ENCODE measurements at regions not wholly inside any gene's neighbourhood (a gene's known extent, or its start where the extent isn't known, plus 50 kb on each side); places are given as distances from the start of the nearest gene placed in this dataset.
"Not testable (repeated sequence)": the region's sequence is repeated elsewhere in the genome, so short reads cannot be mapped to it uniquely, and the experiment has no call there.

GRCh38 chr7:91427051-91427450, 162.8 kb downstream of the FZD1 start:
- H3K4me1 ChIP-seq: no peaks in the 10 kb centered on the region
- no peaks in the 10 kb centered on the region for H3K27me3 ChIP-seq
- H3K27ac ChIP-seq: no peak overlapping the region
- TF ChIP-seq POLR2A (IDR thresholded peaks at IDR 0.05): no peak
- TF ChIP-seq EP300 (IDR thresholded peaks at IDR 0.05): no peak
- TF ChIP-seq, protein P1, sequence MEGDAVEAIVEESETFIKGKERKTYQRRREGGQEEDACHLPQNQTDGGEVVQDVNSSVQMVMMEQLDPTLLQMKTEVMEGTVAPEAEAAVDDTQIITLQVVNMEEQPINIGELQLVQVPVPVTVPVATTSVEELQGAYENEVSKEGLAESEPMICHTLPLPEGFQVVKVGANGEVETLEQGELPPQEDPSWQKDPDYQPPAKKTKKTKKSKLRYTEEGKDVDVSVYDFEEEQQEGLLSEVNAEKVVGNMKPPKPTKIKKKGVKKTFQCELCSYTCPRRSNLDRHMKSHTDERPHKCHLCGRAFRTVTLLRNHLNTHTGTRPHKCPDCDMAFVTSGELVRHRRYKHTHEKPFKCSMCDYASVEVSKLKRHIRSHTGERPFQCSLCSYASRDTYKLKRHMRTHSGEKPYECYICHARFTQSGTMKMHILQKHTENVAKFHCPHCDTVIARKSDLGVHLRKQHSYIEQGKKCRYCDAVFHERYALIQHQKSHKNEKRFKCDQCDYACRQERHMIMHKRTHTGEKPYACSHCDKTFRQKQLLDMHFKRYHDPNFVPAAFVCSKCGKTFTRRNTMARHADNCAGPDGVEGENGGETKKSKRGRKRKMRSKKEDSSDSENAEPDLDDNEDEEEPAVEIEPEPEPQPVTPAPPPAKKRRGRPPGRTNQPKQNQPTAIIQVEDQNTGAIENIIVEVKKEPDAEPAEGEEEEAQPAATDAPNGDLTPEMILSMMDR (IDR thresholded peaks at IDR 0.05): no peak
- TF ChIP-seq POLR2AphosphoS5 (IDR thresholded peaks at IDR 0.05): no peak
- H3K9me3 ChIP-seq: no peaks in the 10 kb centered on the region
- DNase-seq (ENCODE audit: low spot score in 2 of 2): no peak
- H3K4me3 ChIP-seq: no peak overlapping the region
- H3K36me3 ChIP-seq: no peaks in the 10 kb centered on the region

- Histone ChIP-seq H3K27me3 (no peaks in the 10 kb centered on the region), H3K9me3 (no peaks in the 10 kb centered on the region), H3K27ac (no peak overlapping the region), H3K36me3 (no peaks in the 10 kb centered on the region), H3K4me1 (no peaks in the 10 kb centered on the region), H3K4me3 (no peak overlapping the region)
- no peak for DNase-seq (ENCODE audit: low spot score in 2 of 2)
- TF ChIP-seq POLR2A (IDR thresholded peaks at IDR 0.05) (no peak), EP300 (IDR thresholded peaks at IDR 0.05) (no peak), POLR2AphosphoS5 (IDR thresholded peaks at IDR 0.05) (no peak)
- TF ChIP-seq, protein P1 (IDR thresholded peaks at IDR 0.05): no peak
- WGBS: 57% methylated on average over 1 of the region's 1 CpG
These were observed 167.4 kb downstream of the FZD1 start for GRCh38 chr7:91431601-91432000.

- no peaks in the 10 kb centered on the region for H3K27me3 ChIP-seq
- H3K9me3 ChIP-seq: no peaks in the 10 kb centered on the region
- H3K4me3 ChIP-seq: no peak overlapping the region
- H3K36me3 ChIP-seq: no peaks in the 10 kb centered on the region
- no peak for DNase-seq (ENCODE audit: low spot score in 2 of 2)
- TF ChIP-seq POLR2AphosphoS5 (IDR thresholded peaks at IDR 0.05) (no peak), EP300 (IDR thresholded peaks at IDR 0.05) (no peak), POLR2A (IDR thresholded peaks at IDR 0.05) (no peak)
- TF ChIP-seq, protein P1 (IDR thresholded peaks at IDR 0.05): no peak
- 68% methylated on average over 6 of the region's 6 CpGs for WGBS
- no peak overlapping the region for H3K27ac ChIP-seq
- no peaks in the 10 kb centered on the region for H3K4me1 ChIP-seq
These were observed 170.6 kb downstream of the FZD1 start for GRCh38 chr7:91434836-91435235.

GRCh38 chr7:91435381-91436059, 171.3 kb downstream of the FZD1 start:
- no peak for DNase-seq (ENCODE audit: low spot score in 2 of 2)
- WGBS: 49% methylated on average over 2 of the region's 2 CpGs
- TF ChIP-seq, protein P1 (IDR thresholded peaks at IDR 0.05): no peak
- TF ChIP-seq POLR2AphosphoS5 (IDR thresholded peaks at IDR 0.05): no peak
- no peak for TF ChIP-seq POLR2A (IDR thresholded peaks at IDR 0.05)
- no peak for TF ChIP-seq EP300 (IDR thresholded peaks at IDR 0.05)

GRCh38 chr7:91436655-91437054, 172.4 kb downstream of the FZD1 start:
- no peak for DNase-seq (ENCODE audit: low spot score in 2 of 2)
- Histone ChIP-seq H3K4me1 (no peaks in the 10 kb centered on the region), H3K36me3 (no peaks in the 10 kb centered on the region), H3K27ac (no peak overlapping the region), H3K4me3 (no peak overlapping the region), H3K9me3 (no peaks in the 10 kb centered on the region), H3K27me3 (no peaks in the 10 kb centered on the region)
- TF ChIP-seq POLR2A (IDR thresholded peaks at IDR 0.05) (no peak), POLR2AphosphoS5 (IDR thresholded peaks at IDR 0.05) (no peak), EP300 (IDR thresholded peaks at IDR 0.05) (no peak)
- TF ChIP-seq, protein P1 (IDR thresholded peaks at IDR 0.05): no peak
- WGBS: 49% methylated on average over 5 of the region's 5 CpGs

More at GRCh38 chr7:91435381-91436059, 171.3 kb downstream of the FZD1 start:
- no peaks in the 10 kb centered on the region for H3K9me3 ChIP-seq
- H3K4me3 ChIP-seq: no peak overlapping the region
- no peaks in the 10 kb centered on the region for H3K36me3 ChIP-seq
- no peaks in the 10 kb centered on the region for H3K27me3 ChIP-seq
- H3K27ac ChIP-seq: no peak overlapping the region
- no peaks in the 10 kb centered on the region for H3K4me1 ChIP-seq

- H3K9me3 ChIP-seq; DNase-seq (ENCODE audit: low spot score in 2 of 2); H3K27me3 ChIP-seq; H3K36me3 ChIP-seq; H3K4me1 ChIP-seq; H3K4me3 ChIP-seq; H3K27ac ChIP-seq: not testable (repeated sequence)
- WGBS: 84% methylated on average over 1 of the region's 1 CpG
These were observed 176.0 kb downstream of the FZD1 start for GRCh38 chr7:91440198-91440597.

Data from suprapubic skin (tissue), 4 donors.